Body of pancreas (tissue), 4 donors: ENCODE measurements at regions not wholly inside any gene's neighbourhood (a gene's known extent, or its start where the extent isn't known, plus 50 kb on each side); places are given as distances from the start of the nearest gene placed in this dataset. TPM values are rescaled to one million over a fixed set of nuclear protein-coding genes. Genes with fewer than 3 reads are reported as not detected.

Experiments
- ATAC-seq: fragments of 150-250 bp; one replicate; pipeline ENCODE4 v1.9.1; 2016
- DNase-seq, 4 donors: peaks; one replicate each; pipeline ENCODE4 v3.0.0-alpha.2; 2019
- H3K27ac ChIP-seq, 4 donors: fragments of 200-600 bp; sonication (generic); 1 replicate in 3 of 4; 2 replicates in 1 of 4; pipeline versions ENCODE4 v1.5.1 to v1.6.1; 2016 to 2019; ENCODE audit warnings: mild to moderate bottlenecking in 1 of 4, mixed read lengths in 1 of 4, moderate library complexity in 1 of 4
- H3K27me3 ChIP-seq, 2 donors: fragments of 200-600 bp; sonication (generic); one replicate each; pipeline ENCODE4 v1.6.0; 2016; ENCODE audit warnings: mild to moderate bottlenecking in 1 of 2
- H3K36me3 ChIP-seq, 2 donors: fragments of 200-600 bp; sonication (generic); replicated peaks in 1 of 2; 2 replicates each; pipeline ENCODE4 v1.5.1; 2016; ENCODE audit warnings: low read depth in 2 of 2; ENCODE audit not compliant: insufficient read depth in 1 of 2
- H3K4me1 ChIP-seq: fragments of 200-600 bp; sonication (generic); one replicate; pipeline ENCODE4 v1.6.0; 2016
- H3K4me3 ChIP-seq, 2 donors: fragments of 200-600 bp; sonication (generic); 1 replicate in 1 of 2; 2 replicates in 1 of 2; pipeline ENCODE4 v1.5.1; 2016 to 2019
- H3K9me3 ChIP-seq, 3 donors: fragments of 200-600 bp; sonication (generic); 1 replicate in 2 of 3; 2 replicates in 1 of 3; pipeline ENCODE4 v1.5.1; 2016
- POLR2A ChIP-seq, 3 donors: fragments of 450-650 bp; IDR thresholded peaks; one replicate each; pipeline ENCODE4 v1.6.1; 2016; ENCODE audit warnings: antibody characterized with exemption in 3 of 3, mild to moderate bottlenecking in 2 of 3
- WGBS, 2 donors: methylation state at CpG; one replicate each; pipeline ENCODE4 v1.1.5; 2017; 5-methylcytosine and 5-hydroxymethylcytosine counted together
- intact Hi-C: fragments of 100-400 bp; cut with DNase I; formaldehyde crosslinking; loops from one replicate; pipeline ENCODE4 v1.15.1; 2023
- small RNA-seq: library from RNA; depleted of rRNA; stranded (forward); fragments of <200 nt; gene quantifications from one replicate; pipeline ENCODE3, GENCODE V24; 2016
- TF ChIP-seq, protein P1 (sequence below), 7 experiments: fragments of 450-650 bp in 4 of 7; fragments of 200-600 bp in 3 of 7; sonication (generic) in 3 of 7; IDR thresholded peaks; one replicate each; pipeline ENCODE4 v1.5.1; 2016 to 2019; ENCODE audit warnings: antibody characterized with exemption in 7 of 7

DNA sequence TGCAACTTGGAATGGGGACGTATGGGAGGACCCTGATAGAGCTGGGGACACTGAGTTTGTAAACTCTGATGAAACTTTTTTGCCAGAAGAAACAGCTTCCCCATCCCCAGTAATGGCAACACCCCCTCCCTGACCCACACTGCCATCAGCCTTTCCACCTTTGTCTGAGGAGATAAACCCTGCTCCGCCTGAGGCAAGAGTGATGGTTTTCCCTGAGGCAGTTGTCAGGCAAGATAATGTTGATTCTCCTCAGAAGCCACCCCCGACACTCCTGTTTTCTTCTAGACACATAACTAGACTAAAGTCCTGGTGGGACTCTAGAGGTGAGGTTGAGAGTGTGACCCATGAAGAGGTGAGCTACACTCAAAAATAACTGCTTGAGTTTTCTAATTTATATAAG lies 71.9 kb upstream of the STK26 start:
- H3K9me3 ChIP-seq = no peaks in the 10 kb centered on the region
- ATAC-seq (no peak), DNase-seq (no peak)
- no peaks in the 10 kb centered on the region for H3K4me1 ChIP-seq
- no peaks in the 10 kb centered on the region for H3K27me3 ChIP-seq
- TF ChIP-seq, protein P1, sequence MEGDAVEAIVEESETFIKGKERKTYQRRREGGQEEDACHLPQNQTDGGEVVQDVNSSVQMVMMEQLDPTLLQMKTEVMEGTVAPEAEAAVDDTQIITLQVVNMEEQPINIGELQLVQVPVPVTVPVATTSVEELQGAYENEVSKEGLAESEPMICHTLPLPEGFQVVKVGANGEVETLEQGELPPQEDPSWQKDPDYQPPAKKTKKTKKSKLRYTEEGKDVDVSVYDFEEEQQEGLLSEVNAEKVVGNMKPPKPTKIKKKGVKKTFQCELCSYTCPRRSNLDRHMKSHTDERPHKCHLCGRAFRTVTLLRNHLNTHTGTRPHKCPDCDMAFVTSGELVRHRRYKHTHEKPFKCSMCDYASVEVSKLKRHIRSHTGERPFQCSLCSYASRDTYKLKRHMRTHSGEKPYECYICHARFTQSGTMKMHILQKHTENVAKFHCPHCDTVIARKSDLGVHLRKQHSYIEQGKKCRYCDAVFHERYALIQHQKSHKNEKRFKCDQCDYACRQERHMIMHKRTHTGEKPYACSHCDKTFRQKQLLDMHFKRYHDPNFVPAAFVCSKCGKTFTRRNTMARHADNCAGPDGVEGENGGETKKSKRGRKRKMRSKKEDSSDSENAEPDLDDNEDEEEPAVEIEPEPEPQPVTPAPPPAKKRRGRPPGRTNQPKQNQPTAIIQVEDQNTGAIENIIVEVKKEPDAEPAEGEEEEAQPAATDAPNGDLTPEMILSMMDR (IDR thresholded peaks at IDR 0.05) = no peak
- TF ChIP-seq POLR2A (IDR thresholded peaks at IDR 0.05) = no peak
- WGBS, 2 donors = 44 to 50% methylated on average over 3 of the region's 3 CpGs
- H3K4me3 ChIP-seq = no peak overlapping the region
- H3K36me3 ChIP-seq = no peaks in the 10 kb centered on the region
- no peak overlapping the region for H3K27ac ChIP-seq
- intact Hi-C loops = no loop called here

DNA sequence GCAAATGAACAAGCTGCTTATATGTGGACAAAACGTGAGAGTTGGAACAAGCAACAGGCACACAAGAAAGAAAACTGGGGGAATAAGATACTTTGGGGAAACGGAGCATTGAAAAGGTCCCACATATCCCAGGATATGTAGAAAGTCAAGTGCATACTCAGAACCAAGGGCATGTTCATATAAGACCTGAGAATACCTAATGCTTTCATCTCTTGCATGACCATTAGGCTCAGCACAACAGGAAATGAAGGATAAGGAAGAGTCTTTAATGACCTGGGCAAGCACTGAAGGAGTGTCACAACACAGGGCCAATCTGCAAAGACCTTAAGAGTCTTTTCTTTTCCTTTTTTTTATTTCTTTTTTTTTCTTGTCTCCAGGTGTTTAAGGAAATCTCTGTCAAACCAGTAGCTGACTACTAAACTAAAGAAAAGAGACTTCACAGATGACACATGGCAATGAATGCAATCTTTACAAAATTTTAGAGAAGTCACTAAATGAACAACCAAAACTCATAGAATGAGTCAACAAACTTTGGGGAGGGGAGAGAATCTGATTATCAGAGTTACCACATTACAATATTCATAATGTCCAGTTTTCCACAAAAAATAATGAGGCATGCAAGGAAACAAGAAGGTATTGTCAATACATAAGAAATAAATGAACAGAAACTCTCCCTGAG lies 67.9 kb upstream of the STK26 start:
- intact Hi-C loops = no loop called here
- DNase-seq (no peak), ATAC-seq (no peak)
- H3K9me3 ChIP-seq = no peaks in the 10 kb centered on the region
- no peaks in the 10 kb centered on the region for H3K4me1 ChIP-seq
- no peak overlapping the region for H3K4me3 ChIP-seq
- no peaks in the 10 kb centered on the region for H3K36me3 ChIP-seq
- H3K27ac ChIP-seq = no peak overlapping the region
- no peaks in the 10 kb centered on the region for H3K27me3 ChIP-seq
- no peak for TF ChIP-seq POLR2A (IDR thresholded peaks at IDR 0.05)
- TF ChIP-seq, protein P1 (IDR thresholded peaks at IDR 0.05) = no peak
- 34 to 50% methylated on average over 2 of the region's 2 CpGs for WGBS, 2 donors

DNA sequence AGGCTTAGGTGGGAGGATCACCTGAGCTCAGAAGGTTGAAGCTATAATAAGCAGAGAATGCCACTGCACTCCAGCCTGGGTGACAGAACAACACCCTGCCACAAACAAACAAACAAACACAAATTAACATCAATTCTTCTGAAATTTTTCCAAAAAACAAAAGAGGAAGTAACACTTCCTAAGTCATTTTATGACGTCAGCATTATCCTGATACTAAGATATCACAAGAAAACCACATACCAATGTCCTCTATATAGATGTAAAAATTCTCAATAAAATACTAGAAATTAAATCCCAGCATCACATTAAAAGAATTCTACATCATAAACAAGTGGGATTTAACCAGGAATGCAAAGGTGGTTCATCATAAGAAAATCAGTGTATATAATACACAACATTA lies 64.4 kb upstream of the STK26 start:
- H3K9me3 ChIP-seq = no peaks in the 10 kb centered on the region
- ATAC-seq = no peak
- no peak for DNase-seq
- no peaks in the 10 kb centered on the region for H3K4me1 ChIP-seq
- TF ChIP-seq, protein P1 (IDR thresholded peaks at IDR 0.05) = no peak
- TF ChIP-seq POLR2A (IDR thresholded peaks at IDR 0.05) = no peak
- H3K36me3 ChIP-seq = no peaks in the 10 kb centered on the region
- 40 to 45% methylated on average over 1 of the region's 1 CpG for WGBS, 2 donors
- intact Hi-C loops = no loop called here
- H3K27ac ChIP-seq = no peak overlapping the region
- no peaks in the 10 kb centered on the region for H3K27me3 ChIP-seq
- H3K4me3 ChIP-seq = no peak overlapping the region

DNA sequence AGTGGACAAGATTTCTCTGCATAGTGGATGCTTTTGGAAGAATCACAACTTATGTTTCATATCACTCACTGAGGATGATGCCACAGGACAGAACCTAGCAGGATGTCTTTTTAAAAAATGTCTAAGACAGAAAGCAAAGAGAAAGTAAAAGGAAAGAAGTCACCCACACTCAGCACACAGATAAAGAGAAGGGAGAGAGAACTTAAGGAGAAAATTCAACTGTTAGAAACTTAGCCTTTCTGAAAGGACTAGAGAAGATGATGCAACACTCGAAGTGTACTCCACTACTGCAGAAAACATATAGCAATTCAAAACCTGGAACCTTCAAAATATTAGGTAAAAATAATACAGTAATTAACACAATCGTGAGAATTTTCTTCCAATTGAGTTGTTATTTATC lies 52.8 kb upstream of the STK26 start:
- no peak for ATAC-seq
- no peak overlapping the region for H3K27ac ChIP-seq
- H3K36me3 ChIP-seq = no peaks in the 10 kb centered on the region
- no peaks in the 10 kb centered on the region for H3K4me1 ChIP-seq
- H3K27me3 ChIP-seq = no peaks in the 10 kb centered on the region
- no peak for DNase-seq
- intact Hi-C loops = no loop called here
- WGBS, 2 donors = 15 to 45% methylated on average over 2 of the region's 2 CpGs
- no peak overlapping the region for H3K4me3 ChIP-seq
- TF ChIP-seq, protein P1 (IDR thresholded peaks at IDR 0.05) = no peak
- no peak for TF ChIP-seq POLR2A (IDR thresholded peaks at IDR 0.05)
- H3K9me3 ChIP-seq = no peaks in the 10 kb centered on the region

Small RNA genes in the stretch of these regions (small RNA-seq; reads per million reads assigned to genes)
- gene AL008629.1 = not detected
- gene HDGFP1 = not detected
- gene MCRIP2P1 = not detected
- 0.38 reads per million for gene RNA5SP514
